ENCODE measurements at regions not wholly inside any gene's neighbourhood (a gene's known extent, or its start where the extent isn't known, plus 50 kb on each side); places are given as distances from the start of the nearest gene placed in this dataset.
"Not testable (repeated sequence)": the region's sequence is repeated elsewhere in the genome, so short reads cannot be mapped to it uniquely, and the experiment has no call there.

GRCh38 chr5:71811779-71812178 is 92.7 kb downstream of the CARTPT start:
- Histone ChIP-seq H3K9me3 (no peaks in the 10 kb centered on the region), H3K27me3 (no peaks in the 10 kb centered on the region), H3K4me3 (no peak overlapping the region), H3K27ac (no peak overlapping the region), H3K4me1 (no peaks in the 10 kb centered on the region), H3K36me3 (no peaks in the 10 kb centered on the region)
- no peak for FAIRE-seq
- intact Hi-C loops (cut with DNase I): no loop called here
- ATAC-seq: no peak
- TF ChIP-seq CTCF (IDR thresholded peaks at IDR 0.05): no peak
- WGBS, 2 donors: 86 to 97% methylated on average over 2 of the region's 2 CpGs
- DNase-seq: no peak

- no peak for DNase-seq
- WGBS, 2 donors: 79 to 80% methylated on average over 4 of the region's 4 CpGs
- no peaks in the 10 kb centered on the region for H3K9me3 ChIP-seq
- no peaks in the 10 kb centered on the region for H3K27me3 ChIP-seq
- no peak for FAIRE-seq
- H3K4me1 ChIP-seq: no peaks in the 10 kb centered on the region
- ATAC-seq: no peak
- no peak overlapping the region for H3K27ac ChIP-seq
- TF ChIP-seq CTCF (IDR thresholded peaks at IDR 0.05): no peak
- intact Hi-C loops (cut with DNase I): no loop called here
- H3K36me3 ChIP-seq: no peaks in the 10 kb centered on the region
- H3K4me3 ChIP-seq: no peak overlapping the region
These were observed 97.2 kb downstream of the CARTPT start for GRCh38 chr5:71816307-71816706.

GRCh38 chr5:71817891-71818290 is 98.8 kb downstream of the CARTPT start:
- DNase-seq: no peak
- Histone ChIP-seq H3K36me3 (no peaks in the 10 kb centered on the region), H3K27ac (no peak overlapping the region), H3K4me3 (no peak overlapping the region), H3K4me1 (no peaks in the 10 kb centered on the region), H3K27me3 (no peaks in the 10 kb centered on the region), H3K9me3 (no peaks in the 10 kb centered on the region)
- intact Hi-C loops (cut with DNase I): no loop called here
- no peak for FAIRE-seq
- no peak for TF ChIP-seq CTCF (IDR thresholded peaks at IDR 0.05)
- no peak for ATAC-seq
- 73 to 77% methylated on average over 7 of the region's 7 CpGs for WGBS, 2 donors

- H3K27me3 ChIP-seq: no peaks in the 10 kb centered on the region
- FAIRE-seq (no peak), DNase-seq (no peak), ATAC-seq (no peak)
- no peaks in the 10 kb centered on the region for H3K36me3 ChIP-seq
- H3K9me3 ChIP-seq: no peaks in the 10 kb centered on the region
- 87 to 92% methylated on average over 1 of the region's 1 CpG for WGBS, 2 donors
- intact Hi-C loops (cut with DNase I): no loop called here
- TF ChIP-seq CTCF (IDR thresholded peaks at IDR 0.05): no peak
- H3K4me1 ChIP-seq: no peaks in the 10 kb centered on the region
- no peak overlapping the region for H3K4me3 ChIP-seq
- H3K27ac ChIP-seq: no peak overlapping the region
These were observed 102.0 kb downstream of the CARTPT start for GRCh38 chr5:71821029-71821428.

- H3K9me3 ChIP-seq; H3K4me3 ChIP-seq; H3K27ac ChIP-seq; ATAC-seq; H3K36me3 ChIP-seq; DNase-seq; H3K4me1 ChIP-seq; FAIRE-seq; H3K27me3 ChIP-seq; intact Hi-C loops (cut with DNase I): not testable (repeated sequence)
These were observed 103.0 kb downstream of the CARTPT start for GRCh38 chr5:71822065-71822464.

GRCh38 chr5:71825992-71826391 is 106.9 kb downstream of the CARTPT start:
- Histone ChIP-seq H3K9me3 (no peaks in the 10 kb centered on the region), H3K4me3 (no peak overlapping the region), H3K4me1 (peaks cover 0 to 6% (median 0%) of the 10 kb centered on the region in 3 donors), H3K36me3 (no peaks in the 10 kb centered on the region), H3K27ac (no peak overlapping the region), H3K27me3 (no peaks in the 10 kb centered on the region)
- no peak for FAIRE-seq
- intact Hi-C loops (cut with DNase I): no loop called here
- no peak for DNase-seq
- no peak for ATAC-seq
- TF ChIP-seq CTCF (IDR thresholded peaks at IDR 0.05): no peak
- 86 to 92% methylated on average over 1 of the region's 1 CpG for WGBS, 2 donors

Data from pancreas (tissue), 10 donors.